Uterus (tissue), 3 donors: ENCODE measurements at regions not wholly inside any gene's neighbourhood (a gene's known extent, or its start where the extent isn't known, plus 50 kb on each side); places are given as distances from the start of the nearest gene placed in this dataset.
"Not testable (repeated sequence)": the region's sequence is repeated elsewhere in the genome, so short reads cannot be mapped to it uniquely, and the experiment has no call there.

Experiments
- DNase-seq, 2 donors: peaks; one replicate each; pipeline ENCODE4 v3.0.0-alpha.2; 2019 to 2020
- H3K27ac ChIP-seq, 2 donors: fragments of 200-600 bp; sonication (generic); 1 replicate in 1 of 2; 2 replicates in 1 of 2; pipeline ENCODE4 v1.5.1; 2016 to 2018
- H3K27me3 ChIP-seq, 2 donors: fragments of 200-600 bp; sonication (generic); one replicate each; pipeline ENCODE4 v1.5.1; 2018 to 2019; ENCODE audit warnings: control low read depth in 1 of 2
- H3K36me3 ChIP-seq, 2 donors: fragments of 200-600 bp; sonication (generic); one replicate each; pipeline ENCODE4 v1.5.1; 2019; ENCODE audit warnings: control low read depth in 1 of 2
- H3K4me1 ChIP-seq, 2 donors: fragments of 200-600 bp; sonication (generic); one replicate each; pipeline ENCODE4 v1.5.1; 2018 to 2019; ENCODE audit warnings: control low read depth in 1 of 2
- H3K4me3 ChIP-seq, 2 donors: fragments of 200-600 bp; sonication (generic); 1 replicate in 1 of 2; 2 replicates in 1 of 2; pipeline ENCODE4 v1.5.1; 2018 to 2019; ENCODE audit warnings: mild to moderate bottlenecking in 1 of 2
- H3K9me3 ChIP-seq, 2 donors: fragments of 200-600 bp; sonication (generic); one replicate each; pipeline ENCODE4 v1.5.1; 2019; ENCODE audit warnings: control low read depth in 1 of 2
- CTCF ChIP-seq, 4 experiments: fragments of 200-600 bp in 2 of 4; fragments of 450-650 bp in 2 of 4; sonication (generic) in 2 of 4; IDR thresholded peaks; one replicate each; pipeline ENCODE4 v1.5.1; 2016 to 2019; ENCODE audit warnings: antibody characterized with exemption in 4 of 4, mild to moderate bottlenecking in 2 of 4, moderate library complexity in 1 of 4
- POLR2A ChIP-seq, 2 donors: fragments of 450-650 bp; IDR thresholded peaks; one replicate each; pipeline ENCODE4 v1.6.1; 2016; ENCODE audit warnings: antibody characterized with exemption in 2 of 2, mild to moderate bottlenecking in 1 of 2, moderate library complexity in 1 of 2
- intact Hi-C: fragments of 100-400 bp; cut with DNase I; formaldehyde crosslinking; loops from one replicate; pipeline ENCODE4 v1.15.1; 2023; ENCODE audit warnings: low total_unique reads
- donor health status: DM: yes; HTN: yes; CAD: no.

- H3K4me1 ChIP-seq: no peaks in the 10 kb centered on the region
These were observed 217.0 kb upstream of the PIEZO2 start for GRCh38 chr18:11366410-11366809.

GRCh38 chr18:11362856-11363255 is 213.5 kb upstream of the PIEZO2 start:
- intact Hi-C loops: no loop called here
- Histone ChIP-seq H3K4me3 (no peak overlapping the region), H3K27me3 (no peaks in the 10 kb centered on the region), H3K9me3 (no peaks in the 10 kb centered on the region), H3K4me1 (no peaks in the 10 kb centered on the region), H3K27ac (no peak overlapping the region), H3K36me3 (no peaks in the 10 kb centered on the region)
- TF ChIP-seq POLR2A (IDR thresholded peaks at IDR 0.05) (no peak), CTCF (IDR thresholded peaks at IDR 0.05) (no peak)
- DNase-seq: no peak

More at GRCh38 chr18:11366410-11366809, 217.0 kb upstream of the PIEZO2 start:
- Histone ChIP-seq H3K9me3 (no peaks in the 10 kb centered on the region), H3K36me3 (no peaks in the 10 kb centered on the region), H3K4me3 (no peak overlapping the region), H3K27me3 (no peaks in the 10 kb centered on the region), H3K27ac (no peak overlapping the region)
- no peak for DNase-seq
- intact Hi-C loops: no loop called here
- TF ChIP-seq POLR2A (IDR thresholded peaks at IDR 0.05): no peak
- TF ChIP-seq CTCF (IDR thresholded peaks at IDR 0.05): no peak

GRCh38 chr18:11361862-11362261 is 212.5 kb upstream of the PIEZO2 start:
- H3K27ac ChIP-seq, DNase-seq, H3K9me3 ChIP-seq, H3K4me1 ChIP-seq, H3K27me3 ChIP-seq, H3K36me3 ChIP-seq, intact Hi-C loops, H3K4me3 ChIP-seq: not testable (repeated sequence)

GRCh38 chr18:11357678-11358077 is 208.3 kb upstream of the PIEZO2 start:
- TF ChIP-seq CTCF (IDR thresholded peaks at IDR 0.05): no peak
- H3K36me3 ChIP-seq: no peaks in the 10 kb centered on the region
- no peaks in the 10 kb centered on the region for H3K27me3 ChIP-seq
- DNase-seq: no peak
- H3K4me3 ChIP-seq: no peak overlapping the region
- H3K4me1 ChIP-seq: no peaks in the 10 kb centered on the region
- H3K27ac ChIP-seq: no peak overlapping the region
- intact Hi-C loops: no loop called here
- H3K9me3 ChIP-seq: no peaks in the 10 kb centered on the region

- H3K4me1 ChIP-seq, H3K36me3 ChIP-seq, H3K27me3 ChIP-seq, DNase-seq, H3K9me3 ChIP-seq, intact Hi-C loops, H3K27ac ChIP-seq, H3K4me3 ChIP-seq: not testable (repeated sequence)
These were observed 195.2 kb upstream of the PIEZO2 start for GRCh38 chr18:11344576-11344975.

GRCh38 chr18:11343096-11343495 is 193.7 kb upstream of the PIEZO2 start:
- Histone ChIP-seq H3K27me3 (no peaks in the 10 kb centered on the region), H3K9me3 (no peaks in the 10 kb centered on the region), H3K27ac (no peak overlapping the region), H3K36me3 (no peaks in the 10 kb centered on the region), H3K4me1 (no peaks in the 10 kb centered on the region), H3K4me3 (no peak overlapping the region)
- intact Hi-C loops: no loop called here
- TF ChIP-seq POLR2A (IDR thresholded peaks at IDR 0.05) (no peak), CTCF (IDR thresholded peaks at IDR 0.05) (no peak)
- no peak for DNase-seq

- H3K27me3 ChIP-seq, H3K4me3 ChIP-seq, intact Hi-C loops, H3K36me3 ChIP-seq, H3K4me1 ChIP-seq, H3K27ac ChIP-seq, H3K9me3 ChIP-seq, DNase-seq: not testable (repeated sequence)
These were observed 192.7 kb upstream of the PIEZO2 start for GRCh38 chr18:11342115-11342514.
